Neural progenitor cell (in vitro differentiated cells): ENCODE measurements at regions not wholly inside any gene's neighbourhood (a gene's known extent, or its start where the extent isn't known, plus 50 kb on each side); places are given as distances from the start of the nearest gene placed in this dataset.

Experiments
- DNase-seq: peaks from one replicate; pipeline ENCODE4 v3.0.0-alpha.2; 2016; ENCODE audit warnings: low spot score
- H2AFZ ChIP-seq: fragments of 200-600 bp; sonication (generic); replicated peaks from 2 replicates; pipeline ENCODE4 v1.6.1; 2016; ENCODE audit warnings: antibody characterized with exemption
- H3F3A ChIP-seq: fragments of 200-600 bp; sonication (generic); 2 replicates; pipeline ENCODE4 v1.6.1; 2016; ENCODE audit warnings: antibody characterized with exemption, low read depth
- H3K27ac ChIP-seq: fragments of 200-600 bp; sonication (generic); 2 replicates; pipeline ENCODE4 v1.5.1; 2016; ENCODE audit warnings: mild to moderate bottlenecking
- H3K27me3 ChIP-seq: fragments of 200-600 bp; sonication (generic); 2 replicates; pipeline ENCODE4 v1.6.1; 2016; ENCODE audit warnings: mild to moderate bottlenecking, moderate library complexity
- H3K36me3 ChIP-seq: fragments of 200-600 bp; sonication (generic); 2 replicates; pipeline ENCODE4 v1.5.1; 2016
- H3K4me1 ChIP-seq: fragments of 200-600 bp; sonication (generic); 2 replicates; pipeline ENCODE4 v1.6.1; 2016; ENCODE audit warnings: mixed run types
- H3K4me2 ChIP-seq: fragments of 200-600 bp; sonication (generic); 2 replicates; pipeline ENCODE4 v1.6.1; 2016
- H3K4me3 ChIP-seq: fragments of 200-600 bp; sonication (generic); 2 replicates; pipeline ENCODE4 v1.5.1; 2016
- H3K79me2 ChIP-seq: fragments of 200-600 bp; sonication (generic); 2 replicates; pipeline ENCODE4 v1.6.1; 2016; ENCODE audit warnings: low read depth
- H3K9ac ChIP-seq: fragments of 200-600 bp; sonication (generic); 2 replicates; pipeline ENCODE4 v1.6.1; 2016
- H3K9me3 ChIP-seq: fragments of 200-600 bp; sonication (generic); 2 replicates; pipeline ENCODE4 v1.5.1; 2016; ENCODE audit warnings: low read depth
- H4K20me1 ChIP-seq: fragments of 200-600 bp; sonication (generic); 2 replicates; pipeline ENCODE4 v1.6.1; 2016; ENCODE audit warnings: low read depth
- H3K27ac Mint-ChIP-seq: 3 replicates; pipeline ENCODE4 v1.8.0; 2021; ENCODE audit warnings: mixed read lengths
- H3K27me3 Mint-ChIP-seq: 2 replicates; pipeline ENCODE4 v1.8.0; 2022; ENCODE audit warnings: low read depth, mild to moderate bottlenecking, inconsistent platforms, moderate library complexity, mixed read lengths; ENCODE audit not compliant: insufficient read depth
- H3K36me3 Mint-ChIP-seq: 3 replicates; pipeline ENCODE4 v1.8.0; 2021; ENCODE audit warnings: mixed read lengths
- H3K4me1 Mint-ChIP-seq: 3 replicates; pipeline ENCODE4 v1.8.0; 2021; ENCODE audit warnings: mixed read lengths
- H3K4me3 Mint-ChIP-seq: 3 replicates; pipeline ENCODE4 v1.8.0; 2021; ENCODE audit warnings: mild to moderate bottlenecking, moderate library complexity, mixed read lengths
- H3K9me3 Mint-ChIP-seq: 3 replicates; pipeline ENCODE4 v1.8.0; 2020; ENCODE audit warnings: mixed read lengths
- EZH2 ChIP-seq: fragments of 200-600 bp; sonication (generic); IDR thresholded peaks from 2 replicates; pipeline ENCODE4 v1.6.1; 2017; ENCODE audit warnings: antibody characterized with exemption, mild to moderate bottlenecking, moderate library complexity
- EZH2phosphoT487 ChIP-seq: fragments of 200-600 bp; sonication (generic); IDR thresholded peaks from 2 replicates; pipeline ENCODE4 v1.6.1; 2017; ENCODE audit warnings: antibody characterized with exemption
- TF ChIP-seq, protein P1 (sequence below): fragments of 200-600 bp; sonication (generic); IDR thresholded peaks from 2 replicates; pipeline ENCODE4 v1.5.1; 2017; ENCODE audit warnings: antibody characterized with exemption, mild to moderate bottlenecking

DNA sequence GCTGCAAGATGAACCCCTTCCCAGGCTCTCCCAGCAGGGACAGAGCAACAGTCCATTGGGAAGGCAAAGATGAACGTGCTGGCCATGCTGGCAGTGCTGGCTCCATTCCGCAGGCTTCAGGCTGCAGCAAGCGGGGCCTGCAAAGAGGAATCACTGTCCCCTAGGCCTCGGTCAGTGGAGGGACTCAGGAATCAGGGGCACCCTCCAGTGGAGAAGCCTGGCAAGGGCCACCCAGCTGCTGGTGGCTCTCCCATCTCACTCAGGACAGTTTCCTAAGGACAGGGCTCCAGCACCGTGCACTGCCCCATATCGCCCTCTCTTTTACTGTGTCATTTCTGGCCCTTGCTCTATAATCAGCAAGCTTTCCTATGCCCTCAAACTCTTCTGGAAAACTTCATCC, 498.6 kb downstream of the EFNB2 start:
- no peak overlapping the region for H3K4me2 ChIP-seq
- H3K79me2 ChIP-seq: no peaks in the 10 kb centered on the region
- no peaks in the 10 kb centered on the region for H3K4me1 ChIP-seq
- H3K9ac ChIP-seq: no peak overlapping the region
- no peaks in the 10 kb centered on the region for H3K36me3 ChIP-seq
- no peaks in the 10 kb centered on the region for H3K27me3 ChIP-seq
- H3K9me3 Mint-ChIP-seq: no peaks in the 10 kb centered on the region
- H3K4me3 ChIP-seq: no peak overlapping the region
- H3K4me3 Mint-ChIP-seq: no peak overlapping the region
- H4K20me1 ChIP-seq: no peaks in the 10 kb centered on the region
- no peaks in the 10 kb centered on the region for H3K36me3 Mint-ChIP-seq
- H3K27ac Mint-ChIP-seq: no peak overlapping the region
- peaks cover 9% of the 10 kb centered on the region for H3K27me3 Mint-ChIP-seq
- H3K4me1 Mint-ChIP-seq: peaks cover 8% of the 10 kb centered on the region
- DNase-seq: peak; percentile 36
- H3K9me3 ChIP-seq: no peaks in the 10 kb centered on the region
- no peak overlapping the region for H3K27ac ChIP-seq
- no peak overlapping the region for H2AFZ ChIP-seq
- no peak for TF ChIP-seq EZH2
- TF ChIP-seq EZH2phosphoT487: no peak
- TF ChIP-seq, protein P1, sequence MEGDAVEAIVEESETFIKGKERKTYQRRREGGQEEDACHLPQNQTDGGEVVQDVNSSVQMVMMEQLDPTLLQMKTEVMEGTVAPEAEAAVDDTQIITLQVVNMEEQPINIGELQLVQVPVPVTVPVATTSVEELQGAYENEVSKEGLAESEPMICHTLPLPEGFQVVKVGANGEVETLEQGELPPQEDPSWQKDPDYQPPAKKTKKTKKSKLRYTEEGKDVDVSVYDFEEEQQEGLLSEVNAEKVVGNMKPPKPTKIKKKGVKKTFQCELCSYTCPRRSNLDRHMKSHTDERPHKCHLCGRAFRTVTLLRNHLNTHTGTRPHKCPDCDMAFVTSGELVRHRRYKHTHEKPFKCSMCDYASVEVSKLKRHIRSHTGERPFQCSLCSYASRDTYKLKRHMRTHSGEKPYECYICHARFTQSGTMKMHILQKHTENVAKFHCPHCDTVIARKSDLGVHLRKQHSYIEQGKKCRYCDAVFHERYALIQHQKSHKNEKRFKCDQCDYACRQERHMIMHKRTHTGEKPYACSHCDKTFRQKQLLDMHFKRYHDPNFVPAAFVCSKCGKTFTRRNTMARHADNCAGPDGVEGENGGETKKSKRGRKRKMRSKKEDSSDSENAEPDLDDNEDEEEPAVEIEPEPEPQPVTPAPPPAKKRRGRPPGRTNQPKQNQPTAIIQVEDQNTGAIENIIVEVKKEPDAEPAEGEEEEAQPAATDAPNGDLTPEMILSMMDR: peak; percentile 18
- H3F3A ChIP-seq: no peaks in the 10 kb centered on the region

DNA sequence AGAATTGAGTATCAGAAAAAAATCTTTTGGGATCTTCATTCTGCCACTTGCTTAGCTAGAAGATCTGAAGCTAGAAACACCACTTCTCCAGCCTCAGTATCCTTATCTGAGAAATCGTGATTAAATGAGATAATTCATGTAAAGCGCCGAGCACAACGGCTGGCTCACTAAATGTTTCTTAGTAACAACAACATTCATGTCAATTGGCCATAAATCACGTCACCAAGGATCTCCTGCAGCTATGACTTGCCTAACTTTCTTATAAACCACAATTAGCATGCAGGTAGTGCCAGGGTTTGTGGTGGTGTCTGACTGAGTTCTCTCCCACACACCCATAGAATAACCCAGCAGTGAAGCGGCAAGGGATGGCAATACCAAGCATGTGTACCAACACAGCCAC, 501.3 kb downstream of the EFNB2 start:
- DNase-seq: no peak
- Histone ChIP-seq H3K4me1 (no peaks in the 10 kb centered on the region), H3K9me3 (no peaks in the 10 kb centered on the region), H3K79me2 (no peaks in the 10 kb centered on the region), H3K27ac (no peak overlapping the region), H3K27me3 (no peaks in the 10 kb centered on the region), H3K4me3 (no peak overlapping the region), H3K36me3 (no peaks in the 10 kb centered on the region), H3K9ac (no peak overlapping the region), H3K4me2 (no peak overlapping the region), H3F3A (no peaks in the 10 kb centered on the region), H2AFZ (no peak overlapping the region), H4K20me1 (no peaks in the 10 kb centered on the region)
- Mint-ChIP-seq H3K36me3 (no peaks in the 10 kb centered on the region), H3K4me1 (peaks cover 19% of the 10 kb centered on the region), H3K27me3 (peaks cover 10% of the 10 kb centered on the region), H3K27ac (no peak overlapping the region), H3K9me3 (no peaks in the 10 kb centered on the region), H3K4me3 (no peak overlapping the region)
- TF ChIP-seq EZH2 (no peak), EZH2phosphoT487 (no peak)
- TF ChIP-seq, protein P1: no peak

DNA sequence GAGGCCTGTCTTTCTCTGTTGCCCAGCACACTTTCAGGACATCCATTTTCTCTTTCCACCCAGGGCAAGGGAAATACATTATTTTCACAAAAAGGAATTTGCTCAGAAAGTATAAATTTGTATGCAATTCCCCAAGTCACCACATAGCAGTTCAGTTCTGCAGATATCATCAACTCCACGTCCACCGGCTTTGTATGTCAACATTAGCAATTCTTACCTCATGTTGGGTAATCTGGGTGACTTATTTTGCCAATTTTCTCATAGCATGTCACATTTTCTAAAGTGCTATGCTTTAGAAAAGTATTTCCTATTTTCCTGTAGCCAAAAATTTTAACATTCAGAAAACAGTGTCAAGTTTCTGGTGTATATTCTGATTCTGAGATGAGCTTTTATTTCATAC, 501.8 kb downstream of the EFNB2 start:
- Mint-ChIP-seq H3K36me3 (no peaks in the 10 kb centered on the region), H3K4me3 (no peak overlapping the region), H3K4me1 (peaks cover 17% of the 10 kb centered on the region), H3K27me3 (peaks cover 10% of the 10 kb centered on the region), H3K27ac (no peak overlapping the region), H3K9me3 (no peaks in the 10 kb centered on the region)
- no peaks in the 10 kb centered on the region for H3K4me1 ChIP-seq
- DNase-seq: no peak
- H3K79me2 ChIP-seq: no peaks in the 10 kb centered on the region
- H2AFZ ChIP-seq: no peak overlapping the region
- no peak overlapping the region for H3K4me3 ChIP-seq
- no peaks in the 10 kb centered on the region for H3K27me3 ChIP-seq
- H3K36me3 ChIP-seq: no peaks in the 10 kb centered on the region
- H3K27ac ChIP-seq: no peak overlapping the region
- TF ChIP-seq, protein P1: peak; percentile 21
- TF ChIP-seq EZH2phosphoT487: no peak
- H4K20me1 ChIP-seq: no peaks in the 10 kb centered on the region
- H3K9me3 ChIP-seq: no peaks in the 10 kb centered on the region
- H3F3A ChIP-seq: no peaks in the 10 kb centered on the region
- no peak overlapping the region for H3K4me2 ChIP-seq
- no peak overlapping the region for H3K9ac ChIP-seq

DNA sequence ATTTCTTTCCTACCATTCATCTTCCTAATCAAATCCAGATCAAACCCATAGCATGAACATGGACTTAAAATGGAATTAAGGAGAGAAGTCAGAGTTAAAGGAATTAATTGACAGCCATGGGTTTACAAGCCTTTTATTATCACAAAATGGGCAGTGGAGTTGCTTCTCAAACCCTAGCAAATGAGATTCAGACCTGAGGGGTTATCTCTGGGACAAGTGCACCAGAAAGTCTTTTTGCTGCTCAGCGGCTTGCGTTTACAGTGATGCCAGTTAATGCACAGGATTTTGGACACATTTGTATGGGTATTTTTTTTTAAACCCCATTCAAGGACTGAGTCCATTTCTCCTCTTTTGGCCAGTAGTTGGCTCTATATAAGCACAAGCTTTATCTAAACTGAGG, 503.0 kb downstream of the EFNB2 start:
- Histone ChIP-seq H3K79me2 (no peaks in the 10 kb centered on the region), H3K4me1 (no peaks in the 10 kb centered on the region), H4K20me1 (no peaks in the 10 kb centered on the region), H3K9me3 (no peaks in the 10 kb centered on the region), H3K27me3 (no peaks in the 10 kb centered on the region), H3K27ac (no peak overlapping the region), H3K4me2 (no peak overlapping the region), H3K9ac (no peak overlapping the region), H3F3A (no peaks in the 10 kb centered on the region), H3K36me3 (no peaks in the 10 kb centered on the region), H3K4me3 (no peak overlapping the region), H2AFZ (no peak overlapping the region)
- Mint-ChIP-seq H3K36me3 (no peaks in the 10 kb centered on the region), H3K9me3 (no peaks in the 10 kb centered on the region), H3K27ac (no peak overlapping the region), H3K4me1 (peaks cover 14% of the 10 kb centered on the region), H3K27me3 (peaks cover 7% of the 10 kb centered on the region), H3K4me3 (no peak overlapping the region)
- TF ChIP-seq, protein P1: no peak
- TF ChIP-seq EZH2phosphoT487 (no peak), EZH2 (no peak)
- DNase-seq: no peak
